PC-9 (cell line): ENCODE measurements at regions not wholly inside any gene's neighbourhood (a gene's known extent, or its start where the extent isn't known, plus 50 kb on each side); places are given as distances from the start of the nearest gene placed in this dataset.

Source experiments
- BruUV-seq: library from RNA; stranded (reverse); fragments of 400-500 nt; replicated peaks from 2 replicates; lab custom pipeline; 2021; lab: Mats Ljungman, UMichigan
- CTCF ChIA-PET: fragments of 300-600 bp; sonication (Branson Sonifier 250); formaldehyde crosslinking; loops from one replicate; lab custom pipeline; 2022; ENCODE audit warnings: antibody characterized with exemption; lab: Charles Lee
- POLR2A ChIA-PET: fragments of 300-600 bp; sonication (Branson Sonifier 250); formaldehyde crosslinking; loops from one replicate; lab custom pipeline; 2022; ENCODE audit warnings: antibody characterized with exemption; ENCODE audit not compliant: unreplicated experiment; lab: Charles Lee
- DNase-seq, 2 experiments: peaks; one replicate each; pipeline versions ENCODE4 v3.0.0 to v3.0.0-alpha.2; 2015 to 2022; ENCODE audit warnings: mixed read lengths in 1 of 2
- H2AFZ ChIP-seq: fragments of 200-600 bp; sonication (generic); 2 replicates; pipeline ENCODE4 v1.8.1; 2017; ENCODE audit warnings: antibody characterized with exemption
- H3F3A ChIP-seq: fragments of 200-600 bp; sonication (generic); 2 replicates; pipeline ENCODE4 v1.8.1; 2017; ENCODE audit warnings: antibody characterized with exemption, mild to moderate bottlenecking, low read depth; ENCODE audit not compliant: insufficient read depth
- H3K27ac ChIP-seq: fragments of 200-600 bp; sonication (generic); 2 replicates; pipeline ENCODE4 v1.6.1; 2016; ENCODE audit warnings: mixed run types
- H3K27me3 ChIP-seq: fragments of 200-600 bp; sonication (generic); 2 replicates; pipeline ENCODE4 v1.6.1; 2016; ENCODE audit warnings: low read depth, mixed run types; ENCODE audit not compliant: insufficient read depth
- H3K36me3 ChIP-seq: fragments of 200-600 bp; sonication (generic); 2 replicates; pipeline ENCODE4 v1.6.1; 2016; ENCODE audit warnings: low read depth, mixed run types
- H3K4me1 ChIP-seq: fragments of 200-600 bp; sonication (generic); replicated peaks from 2 replicates; pipeline ENCODE4 v1.6.1; 2016; ENCODE audit warnings: mixed run types; ENCODE audit not compliant: insufficient read depth
- H3K4me2 ChIP-seq: fragments of 200-600 bp; sonication (generic); 2 replicates; pipeline ENCODE4 v1.6.1; 2017; ENCODE audit warnings: mixed run types
- H3K4me3 ChIP-seq: fragments of 200-600 bp; sonication (generic); 2 replicates; pipeline ENCODE4 v1.6.1; 2016; ENCODE audit warnings: mixed run types
- H3K79me2 ChIP-seq: fragments of 200-600 bp; sonication (generic); 2 replicates; pipeline ENCODE4 v1.6.1; 2017; ENCODE audit warnings: low read depth, mixed run types
- H3K9me2 ChIP-seq: fragments of 200-600 bp; sonication (generic); 2 replicates; pipeline ENCODE4 v1.8.1; 2017; ENCODE audit warnings: mild to moderate bottlenecking; ENCODE audit not compliant: insufficient read depth
- H3K9me3 ChIP-seq: fragments of 200-600 bp; sonication (generic); 2 replicates; pipeline ENCODE4 v1.8.1; 2016; ENCODE audit warnings: low read depth; ENCODE audit not compliant: insufficient read depth
- H4K20me1 ChIP-seq: fragments of 200-600 bp; sonication (generic); 2 replicates; pipeline ENCODE4 v1.8.1; 2017; ENCODE audit not compliant: insufficient read depth
- CTCF ChIP-seq: fragments of 200-600 bp; sonication (generic); conservative IDR thresholded peaks from 2 replicates; pipeline ENCODE4 v1.6.1; 2017; ENCODE audit warnings: mixed run types, antibody characterized with exemption, mild to moderate bottlenecking, moderate library complexity
- EZH2 ChIP-seq: fragments of 200-600 bp; sonication (generic); IDR thresholded peaks from 2 replicates; pipeline ENCODE4 v1.8.0; 2017; ENCODE audit warnings: antibody characterized with exemption, low read depth
- intact Hi-C: fragments of 100-400 bp; cut with micrococcal nuclease; formaldehyde crosslinking; loops from one replicate; pipeline ENCODE4 v1.10.0; 2022; ENCODE audit not compliant: unreplicated experiment

GRCh38 chr20:12345978-12346377 lies 428.3 kb downstream of the BTBD3 start:
- Histone ChIP-seq H3K9me3 (no peaks in the 10 kb centered on the region), H3K27ac (no peak overlapping the region), H3K79me2 (no peaks in the 10 kb centered on the region), H2AFZ (no peak overlapping the region), H3K4me3 (no peak overlapping the region), H3K4me1 (no peaks in the 10 kb centered on the region), H3K4me2 (no peak overlapping the region), H3K9me2 (0 out of 2 replicates have a peak, but pooled peaks cover 5% of the 10 kb centered on the region), H4K20me1 (no peaks in the 10 kb centered on the region), H3F3A (no peaks in the 10 kb centered on the region), H3K36me3 (no peaks in the 10 kb centered on the region), H3K27me3 (no peaks in the 10 kb centered on the region)
- intact Hi-C loops, result no loop called here
- no peak for DNase-seq
- CTCF ChIA-PET, result no interaction called here
- BruUV-seq, result TSS peak; percentile 52
- POLR2A ChIA-PET, result interaction anchor here (0.7 kb wide), 1 partner anchor 610 kb away, joined by 4 read pairs; no protein-coding TSS in a partner anchor
- no peak for TF ChIP-seq CTCF
- TF ChIP-seq EZH2, result no peak

GRCh38 chr20:12353842-12354241 lies 436.1 kb downstream of the BTBD3 start:
- H3K4me3 ChIP-seq, result no peak overlapping the region
- 0 out of 2 replicates have a peak, but pooled peaks cover 7% of the 10 kb centered on the region for H3K9me3 ChIP-seq
- H3F3A ChIP-seq, result no peaks in the 10 kb centered on the region
- ChIA-PET POLR2A (no interaction called here), CTCF (interaction anchor here (0.7 kb wide), 1 partner anchor 341 kb away, joined by 3 read pairs; no protein-coding TSS in a partner anchor)
- no peak overlapping the region for H3K4me2 ChIP-seq
- H4K20me1 ChIP-seq, result no peaks in the 10 kb centered on the region
- H3K9me2 ChIP-seq, result no peaks in the 10 kb centered on the region; the same call in 1 of the 2 replicates
- H2AFZ ChIP-seq, result no peak overlapping the region
- H3K79me2 ChIP-seq, result no peaks in the 10 kb centered on the region
- BruUV-seq, result no TSS peak
- H3K27me3 ChIP-seq, result no peaks in the 10 kb centered on the region
- H3K36me3 ChIP-seq, result no peaks in the 10 kb centered on the region
- no peak overlapping the region for H3K27ac ChIP-seq
- no peak for DNase-seq
- no peak for TF ChIP-seq CTCF
- no peak for TF ChIP-seq EZH2
- H3K4me1 ChIP-seq, result no peaks in the 10 kb centered on the region
- intact Hi-C loops, result no loop called here

- intact Hi-C loops, result no loop called here
- no peak overlapping the region for H3K4me2 ChIP-seq
These were observed 437.0 kb downstream of the BTBD3 start for GRCh38 chr20:12354725-12355124.

More at GRCh38 chr20:12354725-12355124, 437.0 kb downstream of the BTBD3 start:
- ChIA-PET POLR2A (interaction anchor here (0.7 kb wide), 1 partner anchor 395 kb away, joined by 3 read pairs; no protein-coding TSS in a partner anchor), CTCF (no interaction called here)
- no peaks in the 10 kb centered on the region for H3F3A ChIP-seq
- no peaks in the 10 kb centered on the region for H4K20me1 ChIP-seq
- H3K9me2 ChIP-seq, result no peaks in the 10 kb centered on the region; the same call in 1 of the 2 replicates
- H3K79me2 ChIP-seq, result no peaks in the 10 kb centered on the region
- TF ChIP-seq EZH2 (no peak), CTCF (no peak)
- H3K4me1 ChIP-seq, result no peaks in the 10 kb centered on the region
- BruUV-seq, result no TSS peak
- 0 out of 2 replicates have a peak, but pooled peaks cover 9% of the 10 kb centered on the region for H3K9me3 ChIP-seq
- H3K4me3 ChIP-seq, result no peak overlapping the region
- peak overlapping the region; percentile 61 for H2AFZ ChIP-seq
- no peak for DNase-seq
- H3K27ac ChIP-seq, result no peak overlapping the region
- H3K36me3 ChIP-seq, result no peaks in the 10 kb centered on the region
- H3K27me3 ChIP-seq, result no peaks in the 10 kb centered on the region
